ENCODE measurements at regions not wholly inside any gene's neighbourhood (a gene's known extent, or its start where the extent isn't known, plus 50 kb on each side); places are given as distances from the start of the nearest gene placed in this dataset.

GRCh38 chr6:6922166-6922565 lies 185.6 kb upstream of the RREB1 start:
- H4K5ac ChIP-seq (ENCODE audit: insufficient read length, low read depth, low read length), result no peak overlapping the region
- no peak for DNase-seq
- H3K4me1 ChIP-seq (ENCODE audit: insufficient read depth, low read length), result no peaks in the 10 kb centered on the region
- no peak overlapping the region for H2BK120ac ChIP-seq (ENCODE audit: low read depth, low read length, poor library complexity, severe bottlenecking)
- no peak overlapping the region for H4K91ac ChIP-seq (ENCODE audit: insufficient read length, low read depth, low read length)
- no peak overlapping the region for H3K27ac ChIP-seq (ENCODE audit: insufficient read length, low read depth, low read length)
- no peak overlapping the region for H3K14ac ChIP-seq (ENCODE audit: insufficient read depth, low read length)
- no peak overlapping the region for H3K56ac ChIP-seq (ENCODE audit: insufficient read length, low read depth, low read length)
- no peak overlapping the region for H3K4ac ChIP-seq (ENCODE audit: low read depth, low read length)
- Mint-ChIP-seq H3K9me3 (no peaks in the 10 kb centered on the region; a peak in 1 of 5 replicates), H3K36me3 (ENCODE audit: insufficient read depth in 1 of 3, low read depth in 3 of 3) (no peaks in the 10 kb centered on the region), H3K27ac (no peak overlapping the region), H3K4me1 (peaks cover 0 to 2% of the 10 kb centered on the region in 2 experiments; a peak in 2 of 4 replicates), H3K27me3 (ENCODE audit: low read depth) (peaks cover 5% of the 10 kb centered on the region), H3K4me3 (no peak overlapping the region)
- no peaks in the 10 kb centered on the region for H3K23me2 ChIP-seq (ENCODE audit: insufficient read length, low read depth, low read length, poor library complexity, severe bottlenecking)
- no peak overlapping the region for H2BK15ac ChIP-seq (ENCODE audit: low read depth, low read length)
- H4K20me1 ChIP-seq (ENCODE audit: control insufficient read depth, insufficient read depth, insufficient read length), result no peaks in the 10 kb centered on the region
- no peak overlapping the region for H2AK5ac ChIP-seq (ENCODE audit: insufficient read length, low read length)
- no peak overlapping the region for H3K4me2 ChIP-seq (ENCODE audit: insufficient read depth, insufficient read length, low read length)
- H2BK12ac ChIP-seq (ENCODE audit: insufficient read length, low read depth, low read length), result no peak overlapping the region
- no peak overlapping the region for H2BK5ac ChIP-seq (ENCODE audit: insufficient read length, low read length)
- H3K9ac ChIP-seq (ENCODE audit: extremely low read depth, insufficient read length, low read length), result no peak overlapping the region
- H3K79me1 ChIP-seq (ENCODE audit: insufficient read depth, low read depth, low read length, poor library complexity, severe bottlenecking), result no peaks in the 10 kb centered on the region
- H3K23ac ChIP-seq (ENCODE audit: insufficient read length, low read depth, low read length), result no peak overlapping the region
- H3K79me2 ChIP-seq (ENCODE audit: insufficient read depth, low read length), result no peaks in the 10 kb centered on the region
- no peak for TF ChIP-seq CTCF (conservative IDR thresholded peaks at IDR 0.05)
- no peaks in the 10 kb centered on the region for H3K27me3 ChIP-seq (ENCODE audit: insufficient read depth, low read length)
- H4K8ac ChIP-seq (replicated peaks; ENCODE audit: insufficient read length, low read depth, low read length), result no peak overlapping the region
- WGBS (ENCODE audit: extremely low coverage, insufficient read length, low lambda C conversion rate), result no CpG with 5 or more reads among the region's 1 CpG
- H3K9me3 ChIP-seq (ENCODE audit: control insufficient read depth, low read depth, low read length), result no peaks in the 10 kb centered on the region
- H3T11ph ChIP-seq (ENCODE audit: low read length), result no peak overlapping the region
- no peak overlapping the region for H2AFZ ChIP-seq (ENCODE audit: low read length)
- no peak overlapping the region for H3K18ac ChIP-seq (ENCODE audit: insufficient read length, low read depth, low read length)
- H2BK20ac ChIP-seq (ENCODE audit: low read depth, low read length, poor library complexity, severe bottlenecking), result no peak overlapping the region
